ENCODE measurements at regions not wholly inside any gene's neighbourhood (a gene's known extent, or its start where the extent isn't known, plus 50 kb on each side); places are given as distances from the start of the nearest gene placed in this dataset.

- DNase-seq (no peak), ATAC-seq (ENCODE audit: low FRiP score in 2 of 2) (no peak)
- WGBS, 2 donors = 73 to 79% methylated on average over 5 of the region's 5 CpGs
- no peaks in the 10 kb centered on the region for H3K4me1 ChIP-seq
- no peaks in the 10 kb centered on the region for H3K36me3 ChIP-seq
- no peak overlapping the region for H3K4me3 ChIP-seq
- TF ChIP-seq POLR2A (IDR thresholded peaks at IDR 0.05) = no peak
- no peak for TF ChIP-seq CTCF (IDR thresholded peaks at IDR 0.05)
- no peak for TF ChIP-seq EP300 (IDR thresholded peaks at IDR 0.05)
- no peak for TF ChIP-seq POLR2AphosphoS5 (IDR thresholded peaks at IDR 0.05)
- H3K27ac ChIP-seq = no peak overlapping the region
- H3K9me3 ChIP-seq = no peaks in the 10 kb centered on the region
- no peaks in the 10 kb centered on the region for H3K27me3 ChIP-seq
These were observed 139.9 kb downstream of the BUB3 start for GRCh38 chr10:123294109-123294508.

- Histone ChIP-seq H3K4me3 (no peak overlapping the region), H3K27ac (no peak overlapping the region), H3K9me3 (no peaks in the 10 kb centered on the region), H3K36me3 (no peaks in the 10 kb centered on the region), H3K27me3 (no peaks in the 10 kb centered on the region), H3K4me1 (no peaks in the 10 kb centered on the region)
- no peak for DNase-seq
- 89 to 92% methylated on average over 4 of the region's 4 CpGs for WGBS, 2 donors
- no peak for ATAC-seq (ENCODE audit: low FRiP score in 2 of 2)
- TF ChIP-seq CTCF (IDR thresholded peaks at IDR 0.05) (no peak), EP300 (IDR thresholded peaks at IDR 0.05) (no peak), POLR2AphosphoS5 (IDR thresholded peaks at IDR 0.05) (no peak), POLR2A (IDR thresholded peaks at IDR 0.05) (no peak)
These were observed 140.7 kb downstream of the BUB3 start for GRCh38 chr10:123294886-123295285.

GRCh38 chr10:123295644-123296043 lies 141.4 kb downstream of the BUB3 start:
- Histone ChIP-seq H3K9me3 (no peaks in the 10 kb centered on the region), H3K36me3 (no peaks in the 10 kb centered on the region), H3K27me3 (no peaks in the 10 kb centered on the region), H3K4me1 (no peaks in the 10 kb centered on the region), H3K27ac (no peak overlapping the region), H3K4me3 (no peak overlapping the region)
- no peak for ATAC-seq (ENCODE audit: low FRiP score in 2 of 2)
- 92 to 100% methylated on average over 1 of the region's 1 CpG for WGBS, 2 donors
- TF ChIP-seq POLR2AphosphoS5 (IDR thresholded peaks at IDR 0.05) = no peak
- TF ChIP-seq POLR2A (IDR thresholded peaks at IDR 0.05) = no peak
- no peak for TF ChIP-seq EP300 (IDR thresholded peaks at IDR 0.05)
- TF ChIP-seq CTCF (IDR thresholded peaks at IDR 0.05) = no peak
- no peak for DNase-seq

GRCh38 chr10:123297175-123297574 lies 143.0 kb downstream of the BUB3 start:
- Histone ChIP-seq H3K27ac (no peak overlapping the region), H3K36me3 (no peaks in the 10 kb centered on the region), H3K4me1 (no peaks in the 10 kb centered on the region), H3K4me3 (no peak overlapping the region), H3K9me3 (no peaks in the 10 kb centered on the region), H3K27me3 (no peaks in the 10 kb centered on the region)
- TF ChIP-seq EP300 (IDR thresholded peaks at IDR 0.05) (no peak), POLR2A (IDR thresholded peaks at IDR 0.05) (no peak), POLR2AphosphoS5 (IDR thresholded peaks at IDR 0.05) (no peak), CTCF (IDR thresholded peaks at IDR 0.05) (no peak)
- WGBS, 2 donors = 82 to 89% methylated on average over 3 of the region's 3 CpGs
- no peak for ATAC-seq (ENCODE audit: low FRiP score in 2 of 2)
- no peak for DNase-seq

- ATAC-seq (ENCODE audit: low FRiP score in 2 of 2) (no peak), DNase-seq (no peak)
- no peaks in the 10 kb centered on the region for H3K9me3 ChIP-seq
- 93 to 94% methylated on average over 5 of the region's 5 CpGs for WGBS, 2 donors
- H3K27ac ChIP-seq = no peak overlapping the region
- H3K4me3 ChIP-seq = no peak overlapping the region
- TF ChIP-seq POLR2A (IDR thresholded peaks at IDR 0.05) (no peak), CTCF (IDR thresholded peaks at IDR 0.05) (no peak), POLR2AphosphoS5 (IDR thresholded peaks at IDR 0.05) (no peak), EP300 (IDR thresholded peaks at IDR 0.05) (no peak)
- no peaks in the 10 kb centered on the region for H3K4me1 ChIP-seq
- H3K27me3 ChIP-seq = no peaks in the 10 kb centered on the region
- H3K36me3 ChIP-seq = no peaks in the 10 kb centered on the region
These were observed 144.4 kb downstream of the BUB3 start for GRCh38 chr10:123298583-123298982.
